Mesenchymal stem cell (in vitro differentiated cells and primary cell): ENCODE measurements at regions not wholly inside any gene's neighbourhood (a gene's known extent, or its start where the extent isn't known, plus 50 kb on each side); places are given as distances from the start of the nearest gene placed in this dataset.

Source experiments
- DNase-seq: peaks from one replicate; pipeline ENCODE4 v3.0.0-alpha.2; 2013
- H2AFZ ChIP-seq: one replicate; pipeline ENCODE4 v1.6.1; 2013; ENCODE audit warnings: low read depth, mild to moderate bottlenecking, control low read depth, inconsistent platforms, low read length, moderate library complexity
- H2AK5ac ChIP-seq: 2 replicates; pipeline ENCODE4 v1.6.1; 2013; ENCODE audit warnings: low read length, moderate library complexity, mild to moderate bottlenecking, inconsistent platforms; ENCODE audit not compliant: severe bottlenecking
- H2BK120ac ChIP-seq: one replicate; pipeline ENCODE4 v1.6.1; 2013; ENCODE audit warnings: low read depth, mild to moderate bottlenecking, inconsistent platforms, low read length, moderate library complexity
- H2BK12ac ChIP-seq, 2 experiments: one replicate each; pipeline ENCODE4 v1.6.1; 2013; ENCODE audit warnings: inconsistent platforms in 2 of 2, low read length in 2 of 2, mild to moderate bottlenecking in 2 of 2, moderate library complexity in 2 of 2, control low read depth in 1 of 2
- H2BK15ac ChIP-seq: one replicate; pipeline ENCODE4 v1.6.1; 2013; ENCODE audit warnings: mild to moderate bottlenecking, low read depth, inconsistent platforms; ENCODE audit not compliant: poor library complexity, severe bottlenecking
- H2BK5ac ChIP-seq: 2 replicates; pipeline ENCODE4 v1.6.1; 2013; ENCODE audit warnings: low read depth, mild to moderate bottlenecking, low read length, control low read depth, inconsistent platforms; ENCODE audit not compliant: poor library complexity, severe bottlenecking
- H3K14ac ChIP-seq, 2 experiments: one replicate each; pipeline ENCODE4 v1.6.1; 2013; ENCODE audit warnings: inconsistent platforms in 2 of 2, low read length in 2 of 2, control low read depth in 1 of 2, mild to moderate bottlenecking in 1 of 2, moderate library complexity in 1 of 2
- H3K18ac ChIP-seq, 2 experiments: one replicate each; pipeline ENCODE4 v1.6.1; 2013; ENCODE audit warnings: inconsistent platforms in 2 of 2, low read length in 2 of 2, control low read depth in 1 of 2, low read depth in 1 of 2, mild to moderate bottlenecking in 1 of 2
- H3K23ac ChIP-seq, 2 experiments: one replicate each; pipeline ENCODE4 v1.6.1; 2013; ENCODE audit warnings: inconsistent platforms in 2 of 2, low read length in 2 of 2, mild to moderate bottlenecking in 2 of 2, moderate library complexity in 2 of 2, control low read depth in 1 of 2
- H3K27ac ChIP-seq: 2 replicates; pipeline ENCODE4 v1.5.1; 2013; ENCODE audit warnings: mild to moderate bottlenecking, moderate library complexity, low read length, control low read depth, inconsistent platforms; ENCODE audit not compliant: poor library complexity, severe bottlenecking
- H3K27me3 ChIP-seq, 2 experiments: 2 replicates each; pipeline versions ENCODE4 v1.6.1 to v1.7.0; 2013; ENCODE audit warnings: low read length in 2 of 2, mild to moderate bottlenecking in 2 of 2, moderate library complexity in 2 of 2, control low read depth in 1 of 2, inconsistent platforms in 1 of 2; ENCODE audit not compliant: control insufficient read depth in 1 of 2, insufficient read depth in 1 of 2
- H3K36me3 ChIP-seq, 2 experiments: 2 replicates each; pipeline versions ENCODE4 v1.6.1 to v1.7.0; 2013; ENCODE audit warnings: low read length in 2 of 2, control low read depth in 1 of 2, inconsistent platforms in 1 of 2, low read depth in 1 of 2, mild to moderate bottlenecking in 1 of 2; ENCODE audit not compliant: insufficient read depth in 2 of 2, control insufficient read depth in 1 of 2
- H3K4ac ChIP-seq, 2 experiments: one replicate each; pipeline ENCODE4 v1.6.1; 2013; ENCODE audit warnings: inconsistent platforms in 2 of 2, low read length in 2 of 2, mild to moderate bottlenecking in 2 of 2, moderate library complexity in 2 of 2, control low read depth in 1 of 2, low read depth in 1 of 2
- H3K4me1 ChIP-seq: 2 replicates; pipeline ENCODE4 v1.6.1; 2013; ENCODE audit warnings: low read depth, low read length, control low read depth; ENCODE audit not compliant: control insufficient read depth, insufficient read depth
- H3K4me2 ChIP-seq: 2 replicates; pipeline ENCODE4 v1.6.1; 2013; ENCODE audit warnings: low read length, mild to moderate bottlenecking, inconsistent platforms; ENCODE audit not compliant: poor library complexity, severe bottlenecking
- H3K4me3 ChIP-seq, 2 experiments: 2 replicates each; pipeline versions ENCODE4 v1.5.1 to v1.7.0; 2013; ENCODE audit warnings: low read length in 2 of 2, mild to moderate bottlenecking in 2 of 2, control low read depth in 1 of 2, low read depth in 1 of 2; ENCODE audit not compliant: insufficient read depth in 1 of 2
- H3K79me1 ChIP-seq: replicated peaks from 2 replicates; pipeline ENCODE4 v1.6.1; 2013; ENCODE audit warnings: mild to moderate bottlenecking, control low read depth, low read length, inconsistent platforms; ENCODE audit not compliant: poor library complexity, severe bottlenecking
- H3K9ac ChIP-seq: 2 replicates; pipeline ENCODE4 v1.7.0; 2013; ENCODE audit warnings: mild to moderate bottlenecking, low read length, moderate library complexity
- H3K9me3 ChIP-seq: 2 replicates; pipeline ENCODE4 v1.7.0; 2013; ENCODE audit warnings: mild to moderate bottlenecking, low read length; ENCODE audit not compliant: control insufficient read depth
- H4K8ac ChIP-seq: one replicate; pipeline ENCODE4 v1.6.1; 2013; ENCODE audit warnings: inconsistent platforms, mild to moderate bottlenecking, low read length, moderate library complexity
- H4K91ac ChIP-seq: one replicate; pipeline ENCODE4 v1.6.1; 2013; ENCODE audit warnings: mild to moderate bottlenecking, low read length, inconsistent platforms
- WGBS: methylation state at CpG from one replicate; pipeline ENCODE4 v1.1.7; 2013; ENCODE audit warnings: mixed read lengths; 5-methylcytosine and 5-hydroxymethylcytosine counted together

- H3K4me1 ChIP-seq = peaks cover 19% of the 10 kb centered on the region
- H3K27ac ChIP-seq = no peak overlapping the region
- peaks cover 13% of the 10 kb centered on the region for H3K9me3 ChIP-seq
- no peak overlapping the region for H3K14ac ChIP-seq
- no peak overlapping the region for H3K18ac ChIP-seq
- no peak overlapping the region for H2AFZ ChIP-seq
- no peak overlapping the region for H3K4ac ChIP-seq
- H2BK12ac ChIP-seq = no peak overlapping the region
- peak overlapping the region; percentile 32 for H2AK5ac ChIP-seq
- no peaks in the 10 kb centered on the region for H3K36me3 ChIP-seq
- H3K79me1 ChIP-seq = no peaks in the 10 kb centered on the region
- no peak overlapping the region for H3K4me3 ChIP-seq
- WGBS = over 99% methylated on average over 3 of the region's 3 CpGs
- H4K8ac ChIP-seq = no peak overlapping the region
- H4K91ac ChIP-seq = no peak overlapping the region
- H3K27me3 ChIP-seq = no peaks in the 10 kb centered on the region
- no peak overlapping the region for H3K9ac ChIP-seq
- H3K4me2 ChIP-seq = no peak overlapping the region
- H3K23ac ChIP-seq = no peak overlapping the region
- H2BK15ac ChIP-seq = peak overlapping the region; percentile 16
- no peak overlapping the region for H2BK5ac ChIP-seq
- no peak overlapping the region for H2BK120ac ChIP-seq
- DNase-seq = no peak
These were observed 177.8 kb downstream of the VEGFA start for GRCh38 chr6:43947860-43948259.

DNA sequence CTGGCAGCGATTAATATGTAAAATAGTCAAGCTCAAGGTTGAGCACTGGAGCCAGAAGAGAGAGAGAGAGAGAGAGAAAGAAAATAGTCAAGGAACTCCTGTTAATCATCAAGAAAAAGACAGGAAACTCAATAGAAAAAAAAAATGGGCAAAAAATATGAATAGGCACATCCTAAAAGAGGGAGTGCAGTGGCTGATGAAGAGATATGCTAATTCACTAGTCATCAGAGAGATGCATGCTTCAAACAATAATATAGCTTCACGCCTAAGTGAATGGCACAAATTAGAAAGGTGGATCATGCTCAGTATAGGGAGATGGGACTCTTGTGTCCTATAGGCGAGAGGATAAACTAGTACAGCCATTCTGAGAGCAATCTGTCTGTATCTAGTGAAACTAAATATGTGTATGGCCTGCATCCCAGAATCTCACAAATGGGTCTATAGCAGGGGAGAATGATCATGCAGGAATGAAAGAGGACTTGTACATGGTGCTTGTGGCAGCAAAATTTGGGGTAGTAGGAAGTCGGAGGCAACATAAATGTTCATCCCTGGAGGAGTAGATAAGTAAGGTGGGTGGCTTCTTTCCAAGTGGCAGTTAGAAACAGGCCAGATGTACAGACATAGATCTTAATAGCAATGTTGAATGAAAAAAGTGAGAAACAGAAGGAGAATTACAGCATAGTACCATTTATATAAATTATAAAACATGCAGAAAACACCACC is 176.8 kb downstream of the VEGFA start:
- Histone ChIP-seq H3K4ac (no peak overlapping the region), H3K9me3 (peaks cover 13% of the 10 kb centered on the region), H3K36me3 (no peaks in the 10 kb centered on the region), H4K91ac (no peak overlapping the region), H3K27me3 (no peaks in the 10 kb centered on the region), H3K23ac (no peak overlapping the region), H2BK5ac (no peak overlapping the region), H3K4me3 (no peak overlapping the region), H2BK12ac (no peak overlapping the region), H2AFZ (no peak overlapping the region), H4K8ac (no peak overlapping the region), H3K4me2 (no peak overlapping the region), H2BK120ac (no peak overlapping the region), H2BK15ac (no peak overlapping the region), H3K4me1 (peaks cover 16% of the 10 kb centered on the region), H3K9ac (no peak overlapping the region), H3K18ac (no peak overlapping the region), H3K14ac (no peak overlapping the region), H3K27ac (no peak overlapping the region), H3K79me1 (no peaks in the 10 kb centered on the region), H2AK5ac (no peak overlapping the region)
- 98% methylated on average over 4 of the region's 4 CpGs for WGBS
- no peak for DNase-seq

DNA sequence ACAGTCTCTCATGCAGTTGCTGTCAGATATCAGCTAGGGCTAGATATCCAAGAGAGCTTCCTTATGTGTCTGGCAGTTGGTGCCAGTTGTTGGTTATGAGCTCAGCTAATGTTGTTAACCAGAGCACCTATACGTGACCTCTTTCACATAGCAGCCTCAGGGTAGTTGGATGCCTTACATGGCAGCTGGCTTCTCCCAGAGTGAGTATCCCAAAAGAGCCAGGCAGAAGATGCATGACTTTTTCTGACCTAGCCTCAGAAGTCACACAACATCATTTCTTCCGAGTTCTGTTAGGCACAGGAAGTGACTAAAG is 175.7 kb downstream of the VEGFA start:
- no peak overlapping the region for H3K4ac ChIP-seq
- H3K79me1 ChIP-seq = no peaks in the 10 kb centered on the region
- no peak overlapping the region for H3K23ac ChIP-seq
- H3K14ac ChIP-seq = no peak overlapping the region
- H3K18ac ChIP-seq = no peak overlapping the region
- no peak overlapping the region for H2AFZ ChIP-seq
- WGBS = 93% methylated on average over 1 of the region's 2 CpGs
- no peak overlapping the region for H2BK12ac ChIP-seq
- H3K4me1 ChIP-seq = peaks cover 6% of the 10 kb centered on the region
- no peak overlapping the region for H4K91ac ChIP-seq
- H3K27me3 ChIP-seq = no peaks in the 10 kb centered on the region
- H3K27ac ChIP-seq = no peak overlapping the region
- no peak overlapping the region for H2BK15ac ChIP-seq
- H2AK5ac ChIP-seq = no peak overlapping the region
- H3K9ac ChIP-seq = no peak overlapping the region
- peaks cover 13% of the 10 kb centered on the region for H3K9me3 ChIP-seq
- DNase-seq = no peak
- H2BK5ac ChIP-seq = no peak overlapping the region
- no peaks in the 10 kb centered on the region for H3K36me3 ChIP-seq
- no peak overlapping the region for H4K8ac ChIP-seq
- H3K4me2 ChIP-seq = no peak overlapping the region
- no peak overlapping the region for H2BK120ac ChIP-seq
- no peak overlapping the region for H3K4me3 ChIP-seq

DNA sequence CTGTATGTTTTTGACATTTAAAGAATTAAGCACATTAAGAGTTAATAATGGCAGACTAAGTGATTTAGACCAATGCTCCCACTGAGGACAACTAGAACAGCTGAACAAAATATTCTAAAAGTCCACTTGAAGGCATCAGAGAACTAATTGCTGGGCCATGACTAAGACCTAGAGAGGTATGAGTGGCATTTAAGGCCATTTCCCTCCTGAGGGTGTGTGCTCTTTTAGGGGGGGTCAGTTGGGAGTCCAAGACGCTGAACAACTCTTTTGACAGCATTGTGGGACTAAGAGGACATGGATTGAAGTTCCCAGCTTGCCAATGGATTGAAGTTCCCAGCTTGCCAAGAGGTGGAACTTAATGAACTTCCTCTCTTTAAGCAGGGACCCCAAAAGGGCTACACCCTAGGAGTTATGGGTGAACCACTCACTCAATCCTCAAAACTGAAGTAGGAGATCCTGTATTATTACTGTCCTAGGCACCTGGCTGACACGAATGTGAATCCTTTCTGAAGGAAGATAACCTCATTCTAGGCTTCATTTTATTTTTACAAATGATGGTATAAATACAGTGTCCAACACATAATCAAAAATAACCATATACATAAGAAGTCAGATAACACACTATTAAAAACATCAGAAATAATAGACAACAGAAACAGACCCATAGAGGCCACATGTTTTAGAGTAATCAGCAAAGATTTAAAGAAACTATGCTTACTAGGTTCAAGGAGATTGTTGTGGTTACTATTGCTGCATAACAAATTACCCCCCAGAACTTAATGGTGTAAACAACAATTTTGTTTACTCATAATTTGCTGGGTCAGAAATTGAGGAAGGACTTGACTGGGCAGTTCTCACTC is 175.1 kb downstream of the VEGFA start:
- Histone ChIP-seq H3K4me1 (peaks cover 5% of the 10 kb centered on the region), H2BK15ac (no peak overlapping the region), H3K23ac (no peak overlapping the region), H3K4ac (no peak overlapping the region), H2BK5ac (no peak overlapping the region), H3K79me1 (no peaks in the 10 kb centered on the region), H3K9me3 (peaks cover 13% of the 10 kb centered on the region), H2AFZ (no peak overlapping the region), H2AK5ac (no peak overlapping the region), H3K27me3 (no peaks in the 10 kb centered on the region), H3K14ac (no peak overlapping the region), H4K91ac (no peak overlapping the region), H2BK120ac (no peak overlapping the region), H3K27ac (no peak overlapping the region), H4K8ac (no peak overlapping the region), H3K4me3 (no peak overlapping the region), H2BK12ac (no peak overlapping the region), H3K9ac (no peak overlapping the region), H3K36me3 (no peaks in the 10 kb centered on the region), H3K4me2 (no peak overlapping the region), H3K18ac (peak overlapping the region in 1 of 2 experiments; percentile 14)
- WGBS = 14% methylated on average over 1 of the region's 2 CpGs
- DNase-seq = no peak
